DMS53 (cell line): ENCODE measurements at regions not wholly inside any gene's neighbourhood (a gene's known extent, or its start where the extent isn't known, plus 50 kb on each side); places are given as distances from the start of the nearest gene placed in this dataset.
"Not testable (repeated sequence)": the region's sequence is repeated elsewhere in the genome, so short reads cannot be mapped to it uniquely, and the experiment has no call there.

Source experiments
- DNase-seq: peaks from one replicate; lab custom pipeline; 2025; lab: John Stamatoyannopoulos, UW

- no peak for DNase-seq
These were observed 51.8 kb downstream of the POM121L12 start for GRCh38 chr7:53087274-53087673.

- no peak for DNase-seq
These were observed 58.8 kb downstream of the POM121L12 start for GRCh38 chr7:53094191-53094590.

DNA sequence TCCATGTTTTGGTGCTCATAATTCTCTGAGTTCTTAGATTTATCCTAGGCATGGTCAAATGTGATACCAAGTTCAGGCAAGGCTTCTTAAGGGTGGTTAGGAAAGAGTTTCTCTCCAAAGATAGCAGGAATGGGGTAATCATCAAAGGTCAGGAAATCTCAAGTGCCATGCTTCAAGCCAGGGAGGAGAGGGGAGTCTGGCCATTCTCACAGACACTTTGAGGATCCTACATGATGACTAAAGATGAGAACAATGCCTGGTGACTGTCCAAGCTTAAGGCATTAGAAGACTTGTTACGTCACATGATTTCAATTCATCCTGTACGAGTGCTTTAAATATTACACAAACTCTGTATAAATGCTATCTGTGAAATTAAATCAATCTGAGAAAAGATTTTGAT is 59.4 kb downstream of the POM121L12 start:
- DNase-seq, result no peak

DNA sequence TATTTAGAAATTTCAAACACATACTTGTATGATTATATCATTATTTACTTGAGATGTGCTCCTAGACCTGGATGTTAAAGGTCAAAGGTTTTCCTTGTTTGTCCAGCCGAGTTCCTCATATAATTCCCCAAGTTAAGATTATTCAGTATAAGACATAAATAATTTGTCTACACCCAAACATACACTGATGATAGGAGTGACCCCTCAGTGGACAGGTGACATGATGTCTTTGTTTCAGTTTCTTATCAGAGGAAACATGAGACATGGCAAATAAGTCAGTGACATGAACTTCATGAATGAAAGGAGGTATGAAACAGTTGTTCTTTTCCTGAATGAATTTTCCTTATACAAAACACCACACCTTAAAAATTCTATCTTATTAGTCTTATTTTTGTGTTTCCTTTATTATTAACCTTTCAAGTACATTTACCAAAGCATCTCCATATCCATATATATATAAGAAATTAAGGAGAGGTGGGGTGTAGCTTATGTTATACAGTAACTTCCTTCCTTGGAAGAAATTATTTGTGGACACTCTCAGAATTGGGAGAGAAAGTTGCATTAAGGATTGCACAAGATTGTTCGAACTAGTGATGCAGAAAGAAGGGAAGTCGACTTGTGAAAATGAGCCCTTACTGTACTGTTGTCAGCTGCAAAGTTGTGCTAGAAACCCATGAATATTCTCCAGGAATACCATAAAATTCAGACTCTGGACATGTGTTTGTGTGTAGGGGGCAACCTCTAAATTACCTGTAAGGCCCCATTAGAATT is 60.5 kb downstream of the POM121L12 start:
- peak; percentile 4 for DNase-seq

DNA sequence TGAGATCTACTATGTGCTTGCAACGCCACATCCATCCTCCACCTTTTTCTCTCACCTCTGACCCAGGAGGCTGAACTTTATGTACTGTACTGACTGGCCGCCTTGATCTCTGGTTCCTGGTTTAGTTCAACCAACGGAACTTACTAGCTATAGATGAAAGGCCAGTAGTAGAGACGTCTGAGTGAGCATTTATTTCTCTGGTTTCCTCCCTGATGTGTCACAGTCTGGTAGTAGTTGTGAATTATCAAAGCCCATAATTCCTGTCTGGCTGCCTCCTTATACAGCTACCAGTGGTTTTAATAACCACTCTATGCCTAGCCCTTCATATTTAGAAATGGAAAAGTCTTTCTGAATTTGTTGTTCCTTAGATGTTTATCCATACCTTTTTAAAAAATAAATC is 64.7 kb downstream of the POM121L12 start:
- no peak for DNase-seq

GRCh38 chr7:53101026-53101425 is 65.6 kb downstream of the POM121L12 start:
- DNase-seq, result no peak

- no peak for DNase-seq
These were observed 75.0 kb downstream of the POM121L12 start for GRCh38 chr7:53110425-53110824.

DNA sequence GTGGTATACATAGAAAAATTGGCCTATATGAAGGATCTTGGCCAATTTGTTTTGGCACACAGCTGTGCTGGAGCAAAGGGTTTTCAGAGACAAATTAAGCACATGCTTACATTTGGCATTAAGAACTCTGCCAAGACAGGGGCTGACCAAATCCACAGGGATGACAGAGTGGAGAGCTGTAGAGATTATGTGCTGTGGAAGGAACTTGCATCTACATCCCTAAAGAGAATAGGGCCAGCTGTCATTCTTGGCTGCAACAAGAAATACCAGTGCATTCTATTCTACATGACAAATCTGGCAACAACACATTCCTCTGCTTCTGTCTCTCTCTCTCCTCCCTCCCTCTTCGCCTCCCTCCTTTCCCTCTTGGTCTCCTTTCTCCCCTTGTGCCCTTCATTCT is 75.6 kb downstream of the POM121L12 start:
- no peak for DNase-seq

DNA sequence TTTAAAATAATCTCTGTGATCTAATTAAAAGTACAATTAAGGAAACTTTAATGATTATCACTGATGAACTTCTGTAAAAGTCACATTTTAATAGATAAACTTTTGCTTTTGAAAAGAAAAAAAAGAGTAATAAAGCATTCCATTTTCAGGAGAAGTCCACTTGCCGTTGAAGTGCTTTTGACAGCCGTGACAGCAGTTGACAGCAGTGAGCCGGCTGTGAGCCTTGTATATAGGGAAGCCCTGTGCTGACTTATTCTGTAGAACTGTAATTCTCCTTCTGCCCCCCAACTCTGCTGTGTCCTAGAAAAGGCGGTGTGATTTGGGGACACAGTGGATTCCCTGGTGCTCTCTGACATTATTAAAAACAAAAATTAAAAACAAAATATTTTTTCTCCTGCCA is 78.0 kb downstream of the POM121L12 start:
- DNase-seq, result no peak

DNA sequence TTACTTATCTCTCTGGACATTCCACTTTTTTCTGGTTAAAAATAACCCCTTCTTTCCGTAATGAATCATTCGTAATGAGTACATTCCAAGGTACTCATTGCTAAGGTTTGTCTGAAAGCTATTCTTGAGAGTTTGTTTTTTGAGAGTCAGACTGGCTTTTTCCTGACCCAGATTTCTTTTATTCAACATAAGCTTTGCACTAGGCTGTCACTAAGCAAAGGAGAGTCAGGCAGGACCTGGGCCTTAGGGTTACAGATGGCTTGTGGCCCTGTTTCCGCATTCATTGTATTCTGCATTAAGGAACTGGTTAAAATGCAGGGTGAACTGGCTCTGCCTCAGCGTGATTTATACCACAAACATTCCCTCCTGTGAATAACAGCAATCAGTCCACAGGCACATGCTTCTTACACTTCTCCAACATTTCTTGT is 84.1 kb downstream of the POM121L12 start:
- DNase-seq, result no peak

GRCh38 chr7:53121374-53121773 is 85.9 kb downstream of the POM121L12 start:
- DNase-seq, result no peak

DNA sequence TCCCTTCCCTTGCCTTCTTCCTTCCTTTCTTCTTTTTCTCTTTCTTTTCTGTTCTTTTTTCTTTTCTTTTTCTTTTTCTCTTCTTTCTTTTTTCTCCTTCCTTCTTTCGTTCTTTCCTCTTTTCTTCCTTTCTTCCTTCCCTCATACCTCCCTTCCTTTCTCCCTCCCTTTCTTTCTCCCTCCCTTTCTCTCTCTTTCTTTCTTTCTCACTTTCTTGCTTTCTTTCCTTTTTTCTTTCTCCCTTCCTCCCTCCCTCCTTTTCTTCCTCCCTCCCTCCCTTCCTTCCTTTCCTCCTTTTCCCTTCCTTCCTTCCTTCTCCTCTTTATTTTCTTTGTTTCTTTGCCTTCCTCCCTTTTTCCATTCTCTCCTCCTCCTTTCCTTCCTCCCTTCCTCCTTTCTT is 96.3 kb downstream of the POM121L12 start:
- DNase-seq, result no peak

DNA sequence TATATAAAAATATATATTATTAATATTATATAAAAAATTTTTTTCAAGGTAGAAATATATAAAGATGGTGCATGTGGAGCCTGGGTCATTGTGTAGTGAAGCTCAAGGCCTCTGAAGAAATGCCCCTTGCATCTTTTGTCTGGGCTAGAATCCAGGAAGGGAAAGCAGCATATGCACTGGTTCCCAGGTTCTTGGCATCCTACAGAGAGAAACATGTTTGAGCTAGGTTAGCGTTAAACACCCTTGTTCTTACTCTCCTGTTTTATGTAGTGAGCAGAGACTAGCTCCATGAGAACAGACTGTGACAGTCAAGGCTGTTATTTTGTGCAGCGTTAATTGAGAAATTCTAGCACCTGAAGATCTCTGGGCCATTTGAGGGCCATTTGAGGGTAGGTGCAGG is 116.1 kb downstream of the POM121L12 start:
- DNase-seq, result no peak

GRCh38 chr7:53187184-53187583 is 151.8 kb downstream of the POM121L12 start:
- not testable (repeated sequence) for DNase-seq

DNA sequence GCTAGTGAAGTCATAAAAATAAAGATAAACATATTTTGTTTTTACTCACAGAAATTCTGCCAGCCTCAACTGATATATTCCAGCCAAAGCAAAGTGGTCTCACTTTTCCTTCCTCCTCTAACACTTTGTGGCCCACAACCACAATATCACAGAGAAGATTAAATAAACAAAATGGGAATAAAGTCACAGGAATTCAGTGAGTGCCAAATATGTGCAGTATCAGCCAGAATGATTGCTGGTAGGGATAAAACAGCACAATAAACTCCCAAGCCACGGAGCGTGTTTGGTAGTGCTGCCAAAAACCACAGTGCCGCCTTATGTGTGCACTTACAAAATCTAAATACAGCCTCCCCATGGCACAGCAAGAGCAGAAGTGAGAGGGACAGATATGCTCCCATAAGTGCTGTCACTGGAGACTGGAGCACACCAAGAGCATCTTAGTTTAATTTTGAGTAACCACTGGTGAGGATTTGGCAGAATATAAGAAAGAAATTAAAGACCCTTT is 155.8 kb downstream of the POM121L12 start:
- no peak for DNase-seq

- DNase-seq, result no peak
These were observed 156.5 kb downstream of the POM121L12 start for GRCh38 chr7:53191836-53192443.

DNA sequence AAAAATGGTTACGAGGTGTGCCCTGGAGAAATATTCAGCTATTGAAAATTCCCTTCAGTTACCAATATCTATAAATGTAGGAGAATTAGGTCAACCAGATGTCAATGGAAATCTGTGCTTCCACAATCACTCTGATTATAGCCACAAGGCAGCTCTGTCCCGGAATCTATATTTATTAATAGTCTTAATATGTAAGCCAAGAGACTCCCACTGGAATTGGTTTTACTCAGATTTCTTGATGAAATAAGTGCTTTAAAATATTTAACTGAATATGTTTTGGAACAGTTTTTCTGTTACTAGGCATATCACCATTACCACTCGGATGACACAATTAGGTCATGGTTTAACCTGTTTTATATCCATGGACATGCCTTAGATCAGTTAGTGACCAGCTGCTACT is 169.6 kb downstream of the POM121L12 start:
- DNase-seq, result no peak

DNA sequence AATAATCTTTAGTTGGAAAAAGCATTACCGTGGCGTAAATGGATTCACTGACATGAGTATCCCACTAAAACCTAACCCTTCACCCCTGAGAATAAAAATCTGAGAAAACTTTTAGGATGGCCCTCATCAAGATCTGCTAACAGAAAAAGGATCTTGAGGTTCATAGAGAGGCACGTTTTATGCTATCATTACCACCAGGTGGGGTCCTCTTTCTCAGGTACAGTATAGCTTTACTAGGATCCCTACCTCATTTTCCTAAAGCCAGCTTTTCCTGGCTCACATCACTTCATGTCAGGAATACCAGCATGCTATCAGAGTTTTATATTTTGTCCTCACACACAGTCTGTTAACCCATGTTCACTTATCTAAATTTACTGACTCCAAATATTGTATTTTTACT is 173.7 kb downstream of the POM121L12 start:
- DNase-seq, result no peak

- peak; percentile 6 for DNase-seq
These were observed 179.0 kb downstream of the POM121L12 start for GRCh38 chr7:53214463-53214862.

GRCh38 chr7:53218730-53219504 is 183.5 kb downstream of the POM121L12 start:
- DNase-seq, result peak; percentile 26

DNA sequence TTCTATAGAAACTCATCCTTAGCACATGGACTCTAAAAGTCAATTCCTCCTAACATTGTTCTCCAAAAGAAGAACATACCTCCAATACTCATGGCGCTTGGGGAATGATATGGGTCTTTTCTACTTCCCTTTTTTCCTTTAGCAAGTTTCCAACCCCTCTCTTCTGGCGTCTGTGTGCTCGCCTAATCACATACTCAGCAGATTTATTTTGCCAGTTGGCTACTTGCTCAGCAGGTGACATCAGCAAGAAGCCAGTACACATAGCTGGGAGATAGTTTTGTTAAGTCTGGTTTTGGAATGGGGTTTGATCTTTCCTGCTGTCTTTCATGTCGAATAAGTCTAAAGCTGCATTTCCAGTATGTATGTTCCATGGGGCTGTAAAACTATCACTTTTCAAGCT is 193.8 kb downstream of the POM121L12 start:
- no peak for DNase-seq

GRCh38 chr7:53237344-53237913 is 202.0 kb downstream of the POM121L12 start:
- no peak for DNase-seq
